PFSK-1 (cell line): ENCODE measurements at regions not wholly inside any gene's neighbourhood (a gene's known extent, or its start where the extent isn't known, plus 50 kb on each side); places are given as distances from the start of the nearest gene placed in this dataset.

Source experiments
- FOXP2 ChIP-seq: optimal IDR thresholded peaks from 2 replicates; pipeline ENCODE3; 2011; ENCODE audit warnings: borderline replicate concordance, control low read depth, inconsistent platforms; ENCODE audit not compliant: insufficient read depth; ENCODE audit errors: extremely low read length, extremely low read depth
- POLR2AphosphoS5 ChIP-seq: IDR thresholded peaks from 2 replicates; pipeline ENCODE4 v1.6.1; 2012; ENCODE audit warnings: low read depth, mild to moderate bottlenecking, control low read depth, low read length, moderate library complexity
- SIN3A ChIP-seq: IDR thresholded peaks from 2 replicates; pipeline ENCODE4 v1.6.1; 2012; ENCODE audit warnings: mild to moderate bottlenecking, low read length, moderate library complexity, borderline replicate concordance; ENCODE audit not compliant: insufficient read depth
- TAF1 ChIP-seq: IDR thresholded peaks from 2 replicates; pipeline ENCODE4 v1.6.1; 2012; ENCODE audit warnings: low read length, control low read depth, borderline replicate concordance; ENCODE audit not compliant: insufficient read depth
- TF ChIP-seq, protein P1 (sequence below), 2 experiments: IDR thresholded peaks; 2 replicates each; pipeline versions ENCODE4 v1.6.1 to v1.8.0; 2011 to 2012; ENCODE audit warnings: low read depth in 2 of 2, low read length in 2 of 2, control low read depth in 1 of 2, inconsistent platforms in 1 of 2, mild to moderate bottlenecking in 1 of 2, moderate library complexity in 1 of 2; ENCODE audit not compliant: insufficient read depth in 1 of 2

DNA sequence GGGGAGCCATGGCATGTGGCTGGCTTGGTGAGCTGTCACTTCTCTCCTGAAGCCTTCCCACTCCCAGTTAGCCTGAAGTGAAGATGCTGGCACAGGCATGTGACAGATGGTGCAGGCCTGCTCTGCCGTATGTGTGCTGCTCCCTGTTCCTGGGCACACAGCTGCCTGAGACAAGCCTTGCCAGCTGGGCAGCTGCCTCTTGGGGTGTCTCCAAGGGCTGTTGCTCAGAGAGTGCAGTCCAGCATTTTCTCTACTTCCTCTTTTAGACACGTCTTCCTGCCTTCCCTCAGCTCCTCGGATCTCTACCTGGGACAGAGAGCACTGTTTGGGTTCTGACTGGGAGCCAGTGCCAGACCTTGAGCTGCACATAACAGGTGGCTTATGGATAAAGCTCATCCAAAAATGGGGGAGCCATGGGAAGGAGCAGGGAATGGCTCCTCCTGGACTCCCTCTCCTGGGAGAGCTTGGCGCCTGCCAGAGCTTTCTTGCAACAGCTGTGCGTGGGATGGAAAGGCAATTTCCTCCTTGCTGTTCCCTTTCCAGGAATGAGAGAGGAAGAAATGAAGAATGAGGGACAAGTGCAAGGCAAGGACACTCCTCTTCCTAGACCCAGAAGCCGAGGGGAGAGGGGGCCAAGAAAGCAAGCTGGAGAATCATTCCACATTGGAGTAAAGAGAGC is 132.9 kb downstream of the MSL3 start:
- TF ChIP-seq TAF1 (no peak), POLR2AphosphoS5 (no peak), FOXP2 (no peak), SIN3A (no peak)
- TF ChIP-seq, protein P1, sequence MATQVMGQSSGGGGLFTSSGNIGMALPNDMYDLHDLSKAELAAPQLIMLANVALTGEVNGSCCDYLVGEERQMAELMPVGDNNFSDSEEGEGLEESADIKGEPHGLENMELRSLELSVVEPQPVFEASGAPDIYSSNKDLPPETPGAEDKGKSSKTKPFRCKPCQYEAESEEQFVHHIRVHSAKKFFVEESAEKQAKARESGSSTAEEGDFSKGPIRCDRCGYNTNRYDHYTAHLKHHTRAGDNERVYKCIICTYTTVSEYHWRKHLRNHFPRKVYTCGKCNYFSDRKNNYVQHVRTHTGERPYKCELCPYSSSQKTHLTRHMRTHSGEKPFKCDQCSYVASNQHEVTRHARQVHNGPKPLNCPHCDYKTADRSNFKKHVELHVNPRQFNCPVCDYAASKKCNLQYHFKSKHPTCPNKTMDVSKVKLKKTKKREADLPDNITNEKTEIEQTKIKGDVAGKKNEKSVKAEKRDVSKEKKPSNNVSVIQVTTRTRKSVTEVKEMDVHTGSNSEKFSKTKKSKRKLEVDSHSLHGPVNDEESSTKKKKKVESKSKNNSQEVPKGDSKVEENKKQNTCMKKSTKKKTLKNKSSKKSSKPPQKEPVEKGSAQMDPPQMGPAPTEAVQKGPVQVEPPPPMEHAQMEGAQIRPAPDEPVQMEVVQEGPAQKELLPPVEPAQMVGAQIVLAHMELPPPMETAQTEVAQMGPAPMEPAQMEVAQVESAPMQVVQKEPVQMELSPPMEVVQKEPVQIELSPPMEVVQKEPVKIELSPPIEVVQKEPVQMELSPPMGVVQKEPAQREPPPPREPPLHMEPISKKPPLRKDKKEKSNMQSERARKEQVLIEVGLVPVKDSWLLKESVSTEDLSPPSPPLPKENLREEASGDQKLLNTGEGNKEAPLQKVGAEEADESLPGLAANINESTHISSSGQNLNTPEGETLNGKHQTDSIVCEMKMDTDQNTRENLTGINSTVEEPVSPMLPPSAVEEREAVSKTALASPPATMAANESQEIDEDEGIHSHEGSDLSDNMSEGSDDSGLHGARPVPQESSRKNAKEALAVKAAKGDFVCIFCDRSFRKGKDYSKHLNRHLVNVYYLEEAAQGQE (IDR thresholded peaks at IDR 0.05; ENCODE audit: insufficient read depth in 1 of 2, low read depth in 2 of 2, low read length in 2 of 2): no peak
